GM12878 (cell line): ENCODE measurements at regions not wholly inside any gene's neighbourhood (a gene's known extent, or its start where the extent isn't known, plus 50 kb on each side); places are given as distances from the start of the nearest gene placed in this dataset.

Source experiments
- ATAC-seq: fragments of 200-7000 bp; cut with Tn5 transposase; 3 replicates; pipeline ENCODE4 v1.9.1; 2020; ENCODE audit warnings: mild to moderate bottlenecking, moderate library complexity
- BruUV-seq: library from RNA; stranded (reverse); fragments of 400-500 nt; replicated peaks from 2 replicates; lab custom pipeline; 2021; lab: Mats Ljungman, UMichigan
- CTCF ChIA-PET: fragments of 300-600 bp; sonication (Branson Sonifier 250); formaldehyde crosslinking; extraction: SDS; loops from one replicate; lab custom pipeline; 2021; ENCODE audit warnings: inconsistent platforms; lab: Yijun Ruan, JAX
- POLR2A ChIA-PET: fragments of 350-600 bp; formaldehyde crosslinking; extraction: SDS; loops from one replicate; lab custom pipeline; 2021; ENCODE audit warnings: inconsistent platforms; lab: Charles Lee
- RAD21 ChIA-PET: fragments of 300-600 bp; sonication (Branson Sonifier 250); formaldehyde crosslinking; loops from one replicate; lab custom pipeline; 2023; ENCODE audit warnings: antibody characterized with exemption; ENCODE audit not compliant: unreplicated experiment; lab: Charles Lee
- SMC1A ChIA-PET: fragments of 300-600 bp; sonication (Branson Sonifier 250); formaldehyde crosslinking; loops from one replicate; lab custom pipeline; 2023; ENCODE audit not compliant: unreplicated experiment, uncharacterized antibody; lab: Charles Lee
- DNase-seq: peaks from one replicate; pipeline ENCODE4 v3.0.0-alpha.2; 2011; ENCODE audit warnings: low read depth, low spot score
- FAIRE-seq: peaks from 3 replicates; lab custom pipeline; 2011; peaks lifted over from hg19 to GRCh38; lab: Jason Lieb, UNC
- H2AFZ ChIP-seq: 2 replicates; pipeline ENCODE4 v1.6.0; 2011; ENCODE audit warnings: low read depth, low read length, control low read depth; ENCODE audit not compliant: control insufficient read depth
- H3K27ac ChIP-seq: 2 replicates; pipeline ENCODE4 v1.5.1; 2011; ENCODE audit warnings: control low read depth; ENCODE audit not compliant: control insufficient read depth, insufficient read depth
- H3K27me3 ChIP-seq, 2 experiments: replicated peaks in 1 of 2; 2 replicates each; pipeline versions ENCODE4 v1.6.0 to v1.6.1; 2011; ENCODE audit warnings: low read length in 1 of 2; ENCODE audit not compliant: control insufficient read depth in 2 of 2, insufficient read depth in 2 of 2
- H3K36me3 ChIP-seq, 2 experiments: 2 replicates each; pipeline ENCODE4 v1.5.1; 2011; ENCODE audit warnings: low read length in 1 of 2; ENCODE audit not compliant: control insufficient read depth in 2 of 2, insufficient read depth in 2 of 2
- H3K4me1 ChIP-seq: 2 replicates; pipeline ENCODE4 v1.6.1; 2011; ENCODE audit warnings: mild to moderate bottlenecking, low read length, moderate library complexity, mixed read lengths; ENCODE audit not compliant: control insufficient read depth, insufficient read depth
- H3K4me2 ChIP-seq: 2 replicates; pipeline ENCODE4 v1.6.0; 2011; ENCODE audit warnings: control low read depth; ENCODE audit not compliant: control insufficient read depth, insufficient read depth
- H3K4me3 ChIP-seq: fragments of 200-600 bp; sonication (generic); 2 replicates; pipeline ENCODE4 v1.5.1; 2016
- H3K79me2 ChIP-seq: 2 replicates; pipeline ENCODE4 v1.6.0; 2011; ENCODE audit warnings: low read length; ENCODE audit not compliant: control insufficient read depth, insufficient read depth
- H3K9ac ChIP-seq: 2 replicates; pipeline ENCODE4 v1.8.0; 2011; ENCODE audit warnings: low read length, control low read depth, mixed read lengths; ENCODE audit not compliant: control insufficient read depth, insufficient read depth
- H3K9me3 ChIP-seq: replicated peaks from 3 replicates; pipeline ENCODE4 v1.5.1; 2011; ENCODE audit warnings: mild to moderate bottlenecking, low read length; ENCODE audit not compliant: control insufficient read depth, insufficient read depth
- H4K20me1 ChIP-seq: 2 replicates; pipeline ENCODE4 v1.6.0; 2011; ENCODE audit not compliant: control insufficient read depth, insufficient read depth
- E2F8 ChIP-seq: fragments of 450-650 bp; IDR thresholded peaks from 2 replicates; pipeline ENCODE4 v1.6.1; 2018; ENCODE audit warnings: mild to moderate bottlenecking, low read depth, moderate library complexity; ENCODE audit not compliant: partially characterized antibody
- HSF1 ChIP-seq: fragments of 150-350 bp; IDR thresholded peaks from 2 replicates; pipeline ENCODE4 v1.6.1; 2014; ENCODE audit warnings: mild to moderate bottlenecking, low read depth, low read length
- IKZF2 ChIP-seq, 2 experiments: fragments of 450-650 bp; IDR thresholded peaks; 2 replicates each; pipeline ENCODE4 v1.6.1; 2017; ENCODE audit warnings: mild to moderate bottlenecking in 2 of 2, moderate library complexity in 2 of 2
- IRF3 ChIP-seq: fragments of 450-650 bp; IDR thresholded peaks from 2 replicates; pipeline ENCODE4 v1.6.1; 2014; ENCODE audit warnings: mild to moderate bottlenecking
- KDM1A ChIP-seq: fragments of 200-600 bp; sonication (generic); IDR thresholded peaks from 2 replicates; pipeline ENCODE4 v1.6.1; 2016; ENCODE audit warnings: borderline replicate concordance
- NFYB ChIP-seq: IDR thresholded peaks from 2 replicates; pipeline ENCODE4 v1.6.1; 2011; ENCODE audit warnings: low read depth, mild to moderate bottlenecking, low read length, improper control_type of control experiment, moderate library complexity; ENCODE audit not compliant: insufficient read depth
- NR2F1 ChIP-seq: fragments of 450-650 bp; conservative IDR thresholded peaks from 2 replicates; pipeline ENCODE4 v1.6.1; 2017; ENCODE audit warnings: mild to moderate bottlenecking
- PBX3 ChIP-seq: IDR thresholded peaks from 2 replicates; pipeline ENCODE4 v1.6.1; 2011; ENCODE audit warnings: mild to moderate bottlenecking, low read depth, low read length, moderate library complexity; ENCODE audit not compliant: insufficient replicate concordance
- PML ChIP-seq: IDR thresholded peaks from 2 replicates; pipeline ENCODE4 v1.6.1; 2012; ENCODE audit warnings: low read length, inconsistent platforms
- SREBF1 ChIP-seq: IDR thresholded peaks from 2 replicates; pipeline ENCODE4 v1.6.1; 2012; ENCODE audit warnings: mild to moderate bottlenecking, low read length
- WGBS: methylation state at CpG from one replicate; pipeline ENCODE4 v1.1.6; 2016; ENCODE audit warnings: low lambda C conversion rate; ENCODE audit not compliant: insufficient replicate concordance, insufficient coverage; ENCODE audit errors: missing lambda C conversion rate; 5-methylcytosine and 5-hydroxymethylcytosine counted together
- in situ Hi-C: fragments of 300-500 bp; cut with MboI; formaldehyde crosslinking; loops from 9 replicates; pipeline ENCODE4 v1.14.3; 2018; ENCODE audit warnings: mixed read lengths
- intact Hi-C: fragments of 100-400 bp; cut with micrococcal nuclease; formaldehyde crosslinking; loops from one replicate; pipeline ENCODE4 v1.14.2; 2022; ENCODE audit not compliant: unreplicated experiment
- TF ChIP-seq, protein P1 (sequence below), 3 experiments: IDR thresholded peaks in 2 of 3; conservative IDR thresholded peaks in 1 of 3; 2 replicates each; pipeline ENCODE4 v1.5.1; 2011; ENCODE audit warnings: low read depth in 3 of 3, low read length in 3 of 3, mild to moderate bottlenecking in 3 of 3, control low read depth in 2 of 3, moderate library complexity in 2 of 3, inconsistent platforms in 1 of 3, mixed read lengths in 1 of 3; ENCODE audit not compliant: control insufficient read depth in 2 of 3, insufficient read depth in 1 of 3; ENCODE audit errors: extremely low read depth in 1 of 3

GRCh38 chr11:122348659-122349409 is 232.8 kb upstream of the BLID start:
- Histone ChIP-seq H3K79me2 (no peaks in the 10 kb centered on the region), H3K9me3 (no peaks in the 10 kb centered on the region), H3K27me3 (no peaks in the 10 kb centered on the region), H3K4me3 (no peak overlapping the region), H3K4me2 (no peak overlapping the region), H3K27ac (no peak overlapping the region)
- no peak for ATAC-seq
- ChIA-PET POLR2A (no interaction called here), RAD21 (no interaction called here)
- intact Hi-C loops = no loop called here
- no TSS peak for BruUV-seq
- no peak for TF ChIP-seq SREBF1
- no peak for TF ChIP-seq NFYB
- no peak for TF ChIP-seq IRF3
- no peak for TF ChIP-seq PML
- no peak for TF ChIP-seq NR2F1
- TF ChIP-seq IKZF2 (IDR thresholded peaks at IDR 0.05) = no peak
- no peak for TF ChIP-seq E2F8
- no peak for TF ChIP-seq KDM1A
- TF ChIP-seq HSF1 = no peak
- TF ChIP-seq, protein P1, sequence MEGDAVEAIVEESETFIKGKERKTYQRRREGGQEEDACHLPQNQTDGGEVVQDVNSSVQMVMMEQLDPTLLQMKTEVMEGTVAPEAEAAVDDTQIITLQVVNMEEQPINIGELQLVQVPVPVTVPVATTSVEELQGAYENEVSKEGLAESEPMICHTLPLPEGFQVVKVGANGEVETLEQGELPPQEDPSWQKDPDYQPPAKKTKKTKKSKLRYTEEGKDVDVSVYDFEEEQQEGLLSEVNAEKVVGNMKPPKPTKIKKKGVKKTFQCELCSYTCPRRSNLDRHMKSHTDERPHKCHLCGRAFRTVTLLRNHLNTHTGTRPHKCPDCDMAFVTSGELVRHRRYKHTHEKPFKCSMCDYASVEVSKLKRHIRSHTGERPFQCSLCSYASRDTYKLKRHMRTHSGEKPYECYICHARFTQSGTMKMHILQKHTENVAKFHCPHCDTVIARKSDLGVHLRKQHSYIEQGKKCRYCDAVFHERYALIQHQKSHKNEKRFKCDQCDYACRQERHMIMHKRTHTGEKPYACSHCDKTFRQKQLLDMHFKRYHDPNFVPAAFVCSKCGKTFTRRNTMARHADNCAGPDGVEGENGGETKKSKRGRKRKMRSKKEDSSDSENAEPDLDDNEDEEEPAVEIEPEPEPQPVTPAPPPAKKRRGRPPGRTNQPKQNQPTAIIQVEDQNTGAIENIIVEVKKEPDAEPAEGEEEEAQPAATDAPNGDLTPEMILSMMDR (IDR thresholded peaks at IDR 0.05 in 2 of 3, conservative IDR thresholded peaks at IDR 0.05 in 1 of 3; ENCODE audit: control insufficient read depth in 2 of 3, extremely low read depth in 1 of 3, insufficient read depth in 1 of 3, low read depth in 3 of 3, low read length in 3 of 3) = no peak
- TF ChIP-seq PBX3 = no peak
- TF ChIP-seq, all 136 proteins: peak for 0
- SMC1A ChIA-PET = no interaction called here
- no peaks in the 10 kb centered on the region for H3K36me3 ChIP-seq
- H2AFZ ChIP-seq = no peak overlapping the region
- no peak overlapping the region for H3K9ac ChIP-seq
- H3K4me1 ChIP-seq = no peaks in the 10 kb centered on the region
- CTCF ChIA-PET = no interaction called here
- no peak for DNase-seq
- WGBS = 44% methylated on average over 9 of the region's 9 CpGs
- FAIRE-seq = no peak
- H4K20me1 ChIP-seq = no peaks in the 10 kb centered on the region
- in situ Hi-C loops = no loop called here
